G401 (cell line): ENCODE measurements at regions not wholly inside any gene's neighbourhood (a gene's known extent, or its start where the extent isn't known, plus 50 kb on each side); places are given as distances from the start of the nearest gene placed in this dataset.
"Not testable (repeated sequence)": the region's sequence is repeated elsewhere in the genome, so short reads cannot be mapped to it uniquely, and the experiment has no call there.

Experiments used
- DNase-seq: peaks from one replicate; pipeline ENCODE4 v3.0.0-alpha.2; 2015; ENCODE audit warnings: low spot score
- in situ Hi-C: cut with HindIII; loops from 2 replicates; pipeline ENCODE4 v1.10.0; 2016; ENCODE audit warnings: low sequenced_read_pairs, mixed read lengths

DNA sequence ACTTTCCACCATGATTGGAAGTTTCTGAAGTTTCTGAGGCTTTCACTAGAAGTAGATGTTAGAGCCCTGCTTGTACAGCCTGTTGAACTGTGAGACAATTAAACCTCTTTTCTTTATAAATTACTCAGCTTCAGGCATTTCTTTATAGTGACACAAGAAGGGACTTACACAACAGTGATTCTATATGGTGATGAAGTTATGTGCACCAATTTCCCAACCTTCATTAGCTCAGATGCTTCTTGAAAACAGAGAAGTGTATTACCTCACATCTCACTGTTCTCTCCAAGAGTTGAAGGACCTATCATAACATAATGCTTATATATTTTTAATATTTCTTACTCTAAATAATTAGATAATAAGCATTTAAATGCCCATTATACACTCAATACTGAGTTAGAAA lies 202.1 kb upstream of the ANXA10 start:
- in situ Hi-C loops = no loop called here
- DNase-seq = no peak

DNA sequence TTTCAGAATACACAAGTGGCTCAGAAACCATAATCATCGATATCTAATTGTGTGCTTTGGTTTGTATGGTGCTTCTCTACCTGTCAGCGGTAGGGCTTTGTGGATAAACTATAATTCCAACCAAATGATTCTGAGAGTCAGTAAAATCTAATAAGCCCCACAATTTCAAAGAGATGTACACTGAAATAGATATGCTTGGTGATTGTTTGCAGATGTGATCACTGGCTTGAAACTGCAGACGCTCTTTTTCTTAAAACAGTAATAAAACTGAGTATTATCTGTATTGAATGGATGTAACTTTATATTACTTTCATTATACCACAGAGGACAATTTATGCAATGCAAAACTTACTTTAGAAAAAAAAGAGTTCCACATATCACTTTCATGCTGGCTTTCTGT lies 198.8 kb upstream of the ANXA10 start:
- in situ Hi-C loops = no loop called here
- DNase-seq = no peak

GRCh38 chr4:167896260-167896659 lies 196.1 kb upstream of the ANXA10 start:
- DNase-seq, in situ Hi-C loops: not testable (repeated sequence)

GRCh38 chr4:167897116-167897515 lies 195.2 kb upstream of the ANXA10 start:
- DNase-seq = no peak
- in situ Hi-C loops = no loop called here

GRCh38 chr4:167903291-167903721 lies 189.0 kb upstream of the ANXA10 start:
- DNase-seq = no peak
- in situ Hi-C loops = no loop called here

DNA sequence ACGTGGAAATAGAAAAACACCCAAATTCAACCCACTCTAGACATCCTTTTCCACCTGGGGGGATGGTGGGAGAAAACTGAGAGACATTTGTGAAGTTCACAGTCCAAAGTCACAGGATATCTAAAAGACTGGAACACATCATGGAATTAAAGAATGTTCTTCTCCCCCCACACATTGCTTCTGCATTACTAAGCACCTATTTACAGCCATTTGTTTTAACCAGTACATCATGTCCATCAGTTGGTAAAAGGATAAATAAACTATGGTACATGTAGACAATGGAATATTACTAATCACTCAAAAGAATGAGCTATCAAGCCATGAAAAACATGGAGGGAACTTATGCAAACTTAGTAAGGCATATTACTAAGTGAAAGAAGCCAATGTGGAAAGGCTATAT lies 185.5 kb upstream of the ANXA10 start:
- DNase-seq = no peak
- in situ Hi-C loops = no loop called here

DNA sequence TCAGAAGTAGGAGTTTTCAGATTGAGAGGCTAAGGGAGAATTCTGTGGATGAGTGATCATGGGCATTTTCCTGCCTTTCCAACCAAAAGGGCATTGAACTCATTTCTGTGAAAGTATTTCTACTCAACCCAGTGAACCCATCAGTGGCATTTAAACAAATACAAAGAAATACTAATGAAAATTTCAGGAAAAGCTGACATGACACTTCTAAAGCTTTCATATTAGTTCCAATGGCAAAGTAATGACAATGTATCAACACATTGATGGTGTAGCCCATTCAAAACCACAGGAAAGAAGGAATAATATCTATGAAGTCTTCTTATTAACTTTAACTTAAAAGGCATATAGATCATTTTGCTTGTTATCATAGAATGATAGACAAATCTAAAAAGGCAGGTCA lies 183.5 kb upstream of the ANXA10 start:
- no peak for DNase-seq
- in situ Hi-C loops = no loop called here

GRCh38 chr4:167912535-167912934 lies 179.8 kb upstream of the ANXA10 start:
- in situ Hi-C loops, DNase-seq: not testable (repeated sequence)

DNA sequence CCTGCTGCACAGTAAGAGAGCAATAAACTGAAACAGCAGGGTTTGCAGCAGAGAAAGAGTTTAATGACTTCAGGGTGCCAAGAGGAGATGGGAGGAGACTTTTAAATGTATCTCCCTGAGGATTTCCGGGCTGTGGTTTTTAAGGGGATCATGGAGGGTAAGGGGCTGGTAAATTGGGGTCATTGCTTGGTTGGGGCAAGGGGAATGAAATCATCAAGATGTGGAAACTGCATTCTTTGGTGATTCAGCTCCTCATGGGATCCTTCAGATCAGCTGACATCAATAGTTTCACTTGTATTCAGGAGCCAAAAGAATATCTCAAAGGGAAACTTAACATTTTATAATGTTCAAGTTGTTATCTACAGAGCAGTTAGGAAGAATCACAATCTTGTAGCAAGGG lies 174.3 kb upstream of the ANXA10 start:
- DNase-seq = no peak
- in situ Hi-C loops = no loop called here

GRCh38 chr4:167930166-167930565 lies 162.2 kb upstream of the ANXA10 start:
- no peak for DNase-seq
- in situ Hi-C loops = no loop called here

DNA sequence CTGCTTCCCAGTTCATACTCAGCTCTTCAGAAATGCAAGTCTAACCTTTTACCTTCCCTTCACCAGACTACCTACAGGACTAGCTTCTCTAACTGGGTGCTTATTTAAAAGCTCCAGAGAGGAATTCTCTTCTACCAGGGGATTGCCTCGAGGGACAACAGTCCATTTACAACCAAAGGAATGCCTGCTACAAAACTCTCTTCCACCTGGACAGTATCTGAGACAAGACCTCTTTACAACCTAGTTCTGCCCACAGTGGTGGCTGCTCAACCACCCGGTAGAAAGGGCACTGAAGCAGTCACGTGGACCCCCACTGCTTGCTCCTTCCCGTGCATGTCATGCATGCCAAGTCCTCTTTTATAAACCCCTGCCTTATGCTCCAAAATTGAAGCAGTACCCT lies 158.1 kb upstream of the ANXA10 start:
- no peak for DNase-seq
- in situ Hi-C loops = no loop called here

DNA sequence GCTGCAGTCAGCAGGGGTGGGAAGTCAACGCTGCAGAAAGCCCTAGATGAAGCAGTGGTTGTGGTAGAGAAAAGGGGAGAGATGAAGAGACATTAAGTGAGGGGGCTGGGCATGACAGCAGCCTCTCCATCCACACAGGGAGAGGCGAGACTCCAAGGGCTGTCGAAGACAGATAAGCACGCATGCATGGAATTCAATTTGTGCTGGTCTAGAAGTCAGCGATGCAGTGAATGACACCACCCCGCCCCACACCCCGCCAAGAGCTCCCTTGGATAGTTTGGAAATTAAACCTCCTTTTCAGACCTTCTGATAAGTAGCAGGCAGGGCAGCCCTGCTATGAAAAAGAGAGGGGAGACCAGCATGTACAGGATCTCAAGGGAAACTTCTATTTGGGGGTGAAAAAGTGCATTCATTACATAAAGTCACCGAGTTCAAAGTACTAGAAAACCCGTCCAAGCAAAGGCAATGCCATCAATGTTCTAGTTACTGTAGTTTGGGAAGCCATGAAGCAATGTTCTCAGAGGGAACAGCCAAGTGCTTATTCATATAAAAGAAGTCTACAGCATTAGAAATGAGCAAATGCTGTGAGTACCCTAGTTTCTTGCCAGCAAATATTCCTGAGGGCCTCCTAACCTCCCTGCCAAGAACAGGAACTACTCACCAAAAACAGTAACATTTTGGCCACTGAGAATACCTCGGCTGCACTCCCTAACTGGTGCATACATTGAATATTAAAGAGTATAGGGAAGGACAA lies 152.3 kb upstream of the ANXA10 start:
- in situ Hi-C loops = no loop called here
- DNase-seq = no peak

- in situ Hi-C loops = no loop called here
- no peak for DNase-seq
Observed at GRCh38 chr4:167943872-167944505, 148.3 kb upstream of the ANXA10 start.

- no peak for DNase-seq
- in situ Hi-C loops = no loop called here
Observed at GRCh38 chr4:167944721-167945120, 147.6 kb upstream of the ANXA10 start.

DNA sequence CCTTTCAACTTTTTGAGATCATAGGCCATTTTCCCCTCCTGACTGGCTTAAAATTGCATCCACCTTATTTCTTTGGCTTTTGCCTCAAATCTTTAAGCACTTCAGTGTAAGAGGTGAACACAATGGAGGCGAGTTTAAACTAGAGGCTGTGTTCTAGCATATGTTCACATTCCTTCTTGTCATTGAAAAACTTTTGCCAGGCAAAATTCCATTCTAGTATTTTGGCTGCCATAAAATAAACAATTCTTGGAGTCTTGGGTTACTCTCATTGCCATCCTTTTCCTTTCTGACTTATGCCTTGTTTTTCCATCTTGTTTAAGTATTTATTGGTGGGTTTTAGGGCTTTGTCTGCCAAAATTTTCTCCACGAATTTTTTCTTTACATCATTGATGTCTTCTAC lies 137.3 kb upstream of the ANXA10 start:
- DNase-seq = no peak
- in situ Hi-C loops = no loop called here

DNA sequence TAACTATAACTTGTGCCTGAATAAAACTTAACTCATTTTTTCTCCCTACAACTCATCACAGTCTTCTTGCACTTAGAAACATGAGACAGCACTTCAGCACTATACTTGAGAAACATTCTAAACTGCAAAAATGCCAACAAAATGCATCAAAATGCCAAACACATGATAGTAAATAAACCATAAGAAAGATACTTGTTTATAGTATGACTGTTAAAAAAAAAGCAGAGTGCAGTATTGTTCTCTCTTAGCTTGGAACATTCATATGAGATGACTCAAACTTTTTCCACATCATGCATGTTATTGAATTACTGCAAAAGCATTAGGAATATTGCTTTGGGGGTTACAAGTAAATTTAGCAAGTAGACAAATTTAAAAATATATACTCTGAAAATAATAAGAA lies 135.7 kb upstream of the ANXA10 start:
- DNase-seq = no peak
- in situ Hi-C loops = no loop called here

DNA sequence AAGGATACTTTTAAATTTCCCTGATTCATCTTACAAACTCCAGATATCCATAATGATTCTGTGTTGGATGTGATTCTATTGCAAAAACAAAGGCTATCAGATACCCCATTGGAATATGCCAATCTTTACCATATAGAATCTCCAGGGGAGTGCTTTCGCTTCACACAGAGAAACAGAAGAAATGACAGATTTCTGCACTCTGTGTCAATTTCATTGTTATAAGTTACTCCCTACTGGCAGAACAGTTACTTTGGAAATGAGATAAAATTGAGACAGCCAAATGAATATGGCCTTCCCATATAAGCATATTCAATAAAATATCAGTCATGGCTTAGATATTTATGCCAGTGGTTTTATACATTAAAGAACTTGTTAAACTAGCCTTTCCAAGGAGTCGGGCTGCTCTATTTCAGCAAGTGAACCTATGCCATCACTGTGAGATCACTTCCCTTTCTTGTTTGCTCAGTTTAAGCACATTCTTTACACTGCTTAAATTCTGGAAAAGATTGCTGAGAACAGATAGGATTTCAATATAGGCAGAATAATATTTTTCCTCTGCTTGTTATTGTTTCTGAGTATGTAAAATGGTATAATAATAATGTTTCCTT lies 127.5 kb upstream of the ANXA10 start:
- no peak for DNase-seq
- in situ Hi-C loops = no loop called here

DNA sequence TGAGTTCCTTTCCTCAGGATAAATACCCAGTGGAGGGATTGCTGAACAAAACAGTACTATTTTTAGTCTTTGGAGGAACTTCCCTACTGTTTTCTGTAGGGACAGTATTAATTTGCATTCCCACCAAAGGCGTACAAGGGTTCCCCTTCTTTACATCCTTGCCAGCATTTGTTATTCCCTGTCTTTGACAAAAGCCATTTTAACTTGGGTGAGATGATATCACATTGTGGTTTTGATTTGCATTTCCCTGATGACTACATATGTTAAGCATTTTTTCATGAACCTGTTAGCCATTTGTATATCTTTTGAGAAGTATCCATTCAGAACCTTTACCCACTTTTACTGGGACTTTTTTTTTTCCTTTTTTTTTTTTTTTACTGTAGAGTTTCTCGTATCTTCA lies 126.2 kb upstream of the ANXA10 start:
- in situ Hi-C loops = no loop called here
- DNase-seq = no peak

DNA sequence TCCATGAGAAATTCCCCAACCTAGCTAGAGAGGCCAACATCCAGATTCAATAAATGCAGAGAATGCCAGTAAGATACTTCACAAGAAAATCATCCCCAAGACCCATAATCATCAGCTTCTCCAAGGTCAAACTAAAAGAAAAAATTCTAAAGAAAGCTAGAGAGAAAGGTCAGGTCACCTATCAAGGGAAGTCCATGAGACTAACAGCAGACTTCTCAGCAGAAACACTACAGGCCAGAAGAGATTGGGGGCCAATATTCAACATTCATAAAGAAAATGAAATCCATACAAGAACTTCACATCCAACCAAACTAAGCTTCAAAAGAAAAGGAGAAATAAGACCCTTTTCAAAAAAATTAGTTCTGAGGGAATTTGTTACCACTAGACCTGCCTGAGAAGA lies 118.8 kb upstream of the ANXA10 start:
- in situ Hi-C loops = no loop called here
- DNase-seq = no peak

- in situ Hi-C loops = no loop called here
- no peak for DNase-seq
Observed at GRCh38 chr4:167985565-167985964, 106.8 kb upstream of the ANXA10 start.

- in situ Hi-C loops = no loop called here
- DNase-seq = no peak
Observed at GRCh38 chr4:167986044-167986443, 106.3 kb upstream of the ANXA10 start.
